ENCODE measurements at regions not wholly inside any gene's neighbourhood (a gene's known extent, or its start where the extent isn't known, plus 50 kb on each side); places are given as distances from the start of the nearest gene placed in this dataset.

DNA sequence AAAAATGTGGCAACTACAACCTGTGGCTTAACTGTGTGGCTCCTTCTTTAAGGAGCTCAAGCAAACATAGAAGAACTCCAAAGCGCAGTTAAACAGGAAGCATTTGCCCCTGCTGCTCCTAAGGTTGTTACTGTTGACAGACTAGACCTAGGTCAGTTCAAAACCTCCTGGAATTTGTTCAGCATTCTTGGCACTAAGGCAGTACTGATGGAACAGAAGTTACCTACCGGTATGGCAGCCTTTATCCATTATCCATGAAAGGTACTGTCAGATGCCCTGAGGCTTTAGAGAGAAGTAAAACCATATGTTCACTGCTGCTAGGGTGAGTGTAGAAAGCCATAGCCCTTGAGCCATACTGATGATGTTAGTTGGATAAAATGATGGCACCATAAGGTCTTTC, 916.5 kb upstream of the FAT3 start:
- TF ChIP-seq, protein P1, sequence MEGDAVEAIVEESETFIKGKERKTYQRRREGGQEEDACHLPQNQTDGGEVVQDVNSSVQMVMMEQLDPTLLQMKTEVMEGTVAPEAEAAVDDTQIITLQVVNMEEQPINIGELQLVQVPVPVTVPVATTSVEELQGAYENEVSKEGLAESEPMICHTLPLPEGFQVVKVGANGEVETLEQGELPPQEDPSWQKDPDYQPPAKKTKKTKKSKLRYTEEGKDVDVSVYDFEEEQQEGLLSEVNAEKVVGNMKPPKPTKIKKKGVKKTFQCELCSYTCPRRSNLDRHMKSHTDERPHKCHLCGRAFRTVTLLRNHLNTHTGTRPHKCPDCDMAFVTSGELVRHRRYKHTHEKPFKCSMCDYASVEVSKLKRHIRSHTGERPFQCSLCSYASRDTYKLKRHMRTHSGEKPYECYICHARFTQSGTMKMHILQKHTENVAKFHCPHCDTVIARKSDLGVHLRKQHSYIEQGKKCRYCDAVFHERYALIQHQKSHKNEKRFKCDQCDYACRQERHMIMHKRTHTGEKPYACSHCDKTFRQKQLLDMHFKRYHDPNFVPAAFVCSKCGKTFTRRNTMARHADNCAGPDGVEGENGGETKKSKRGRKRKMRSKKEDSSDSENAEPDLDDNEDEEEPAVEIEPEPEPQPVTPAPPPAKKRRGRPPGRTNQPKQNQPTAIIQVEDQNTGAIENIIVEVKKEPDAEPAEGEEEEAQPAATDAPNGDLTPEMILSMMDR (conservative IDR thresholded peaks at IDR 0.05; ENCODE audit: low read depth, low read length), result no peak
- no peak for TF ChIP-seq EZH2 (IDR thresholded peaks at IDR 0.05; ENCODE audit: borderline replicate concordance, low read depth, low read length, poor library complexity, severe bottlenecking)
